ENCODE measurements at regions not wholly inside any gene's neighbourhood (a gene's known extent, or its start where the extent isn't known, plus 50 kb on each side); places are given as distances from the start of the nearest gene placed in this dataset.
A peak's percentile ranks its signal among the peaks of the same experiment; 100 is the strongest.

DNA sequence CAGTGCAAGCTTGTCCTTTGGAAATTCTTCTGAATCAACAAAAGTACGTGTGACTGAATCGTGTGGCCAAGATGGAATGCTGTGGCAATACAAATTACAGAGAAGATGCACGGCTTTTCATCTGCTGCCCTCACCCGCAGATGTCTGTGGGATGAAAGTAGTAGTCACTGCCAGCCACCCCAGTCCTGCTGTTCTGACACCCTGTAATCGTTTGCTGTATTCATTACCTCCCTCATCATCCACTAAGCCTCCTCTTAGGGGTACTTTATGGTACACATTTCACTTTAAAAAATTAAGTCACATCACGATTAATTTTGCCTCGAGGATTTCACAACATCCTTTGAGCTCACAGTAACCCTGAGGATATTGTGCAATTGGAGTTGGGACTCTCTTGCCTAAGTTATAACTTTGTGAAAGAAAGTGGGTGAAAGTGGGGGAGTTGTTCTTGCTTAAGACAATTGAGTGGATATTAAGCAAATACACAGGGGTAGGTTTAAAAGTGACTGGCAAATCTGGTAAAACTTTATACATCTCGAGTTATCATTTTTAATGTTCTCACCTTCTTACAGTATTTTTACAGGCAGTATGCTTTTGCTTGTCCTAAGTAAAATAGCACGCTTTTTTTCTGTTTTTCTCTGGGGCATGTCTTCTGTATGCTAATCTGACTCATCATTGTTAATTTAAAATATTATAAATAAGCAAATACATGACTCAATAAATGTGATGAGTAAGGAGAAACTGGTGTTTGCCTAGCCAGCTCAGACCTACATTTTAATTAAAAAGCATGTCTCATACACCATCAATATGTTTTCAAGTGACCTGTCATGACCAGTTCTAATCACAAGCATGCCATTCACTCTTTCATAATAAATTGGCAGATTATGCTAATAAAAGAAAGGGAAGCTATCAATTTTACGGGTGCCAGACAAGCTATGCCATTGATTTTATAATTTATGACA lies 680.9 kb downstream of the IRS1 start:
- TF ChIP-seq POLR2A (IDR thresholded peaks at IDR 0.05; ENCODE audit: low read depth) (no peak), POLR2AphosphoS5 (IDR thresholded peaks at IDR 0.05) (peak in 1 of 2 donors; percentile 61), EP300 (IDR thresholded peaks at IDR 0.05) (no peak)
- Histone ChIP-seq H3K36me3 (no peaks in the 10 kb centered on the region), H3K9me3 (no peaks in the 10 kb centered on the region), H3K4me1 (peaks cover 0 to 3% (median 0%) of the 10 kb centered on the region in 4 donors), H3K27me3 (no peaks in the 10 kb centered on the region), H3K27ac (replicated peaks in 1 of 4) (peak overlapping the region; percentile 31 to 61 (median 44)), H3K4me3 (peak overlapping the region in 3 of 4 donors; percentile 13 to 45 (median 16))
- DNase-seq (ENCODE audit: extremely low spot score), result no peak
- intact Hi-C loops (cut with DNase I), result no loop called here
- 46% methylated on average over 10 of the region's 10 CpGs for WGBS

DNA sequence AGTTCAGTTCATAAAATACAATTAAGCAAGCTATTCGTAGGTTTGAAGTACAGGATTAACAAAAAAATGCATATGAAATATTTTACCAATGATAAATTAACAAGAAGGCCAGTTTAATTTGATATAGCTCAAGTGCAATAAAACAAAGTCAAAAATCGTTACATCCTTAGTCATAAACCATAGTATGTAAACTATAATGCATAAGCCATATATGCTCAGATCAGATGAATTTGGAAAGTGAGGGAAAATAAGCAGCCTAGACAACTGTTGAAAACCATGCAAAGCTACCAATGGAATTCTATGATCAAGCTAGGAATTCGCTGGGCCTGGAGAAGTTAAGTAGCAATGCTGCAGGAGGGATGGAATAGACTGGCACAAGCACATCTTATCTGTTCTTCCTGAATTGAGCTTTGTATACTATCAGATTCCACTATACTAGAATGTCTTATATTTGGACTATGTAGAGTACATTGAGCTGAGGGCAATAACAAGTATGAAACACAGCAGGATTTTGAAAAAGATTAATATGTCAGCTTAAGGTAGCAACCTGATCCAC lies 682.0 kb downstream of the IRS1 start:
- intact Hi-C loops (cut with DNase I), result no loop called here
- Histone ChIP-seq H3K9me3 (no peaks in the 10 kb centered on the region), H3K36me3 (no peaks in the 10 kb centered on the region), H3K27ac (replicated peaks in 1 of 4) (no peak overlapping the region), H3K27me3 (no peaks in the 10 kb centered on the region), H3K4me3 (no peak overlapping the region), H3K4me1 (peaks cover 0 to 3% (median 0%) of the 10 kb centered on the region in 4 donors)
- no peak for DNase-seq (ENCODE audit: extremely low spot score)
- TF ChIP-seq POLR2A (IDR thresholded peaks at IDR 0.05; ENCODE audit: low read depth) (no peak), POLR2AphosphoS5 (IDR thresholded peaks at IDR 0.05) (no peak), EP300 (IDR thresholded peaks at IDR 0.05) (no peak)
- TF ChIP-seq, protein P1, sequence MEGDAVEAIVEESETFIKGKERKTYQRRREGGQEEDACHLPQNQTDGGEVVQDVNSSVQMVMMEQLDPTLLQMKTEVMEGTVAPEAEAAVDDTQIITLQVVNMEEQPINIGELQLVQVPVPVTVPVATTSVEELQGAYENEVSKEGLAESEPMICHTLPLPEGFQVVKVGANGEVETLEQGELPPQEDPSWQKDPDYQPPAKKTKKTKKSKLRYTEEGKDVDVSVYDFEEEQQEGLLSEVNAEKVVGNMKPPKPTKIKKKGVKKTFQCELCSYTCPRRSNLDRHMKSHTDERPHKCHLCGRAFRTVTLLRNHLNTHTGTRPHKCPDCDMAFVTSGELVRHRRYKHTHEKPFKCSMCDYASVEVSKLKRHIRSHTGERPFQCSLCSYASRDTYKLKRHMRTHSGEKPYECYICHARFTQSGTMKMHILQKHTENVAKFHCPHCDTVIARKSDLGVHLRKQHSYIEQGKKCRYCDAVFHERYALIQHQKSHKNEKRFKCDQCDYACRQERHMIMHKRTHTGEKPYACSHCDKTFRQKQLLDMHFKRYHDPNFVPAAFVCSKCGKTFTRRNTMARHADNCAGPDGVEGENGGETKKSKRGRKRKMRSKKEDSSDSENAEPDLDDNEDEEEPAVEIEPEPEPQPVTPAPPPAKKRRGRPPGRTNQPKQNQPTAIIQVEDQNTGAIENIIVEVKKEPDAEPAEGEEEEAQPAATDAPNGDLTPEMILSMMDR (IDR thresholded peaks at IDR 0.05), result no peak
- WGBS, result 68% methylated on average over 3 of the region's 3 CpGs

DNA sequence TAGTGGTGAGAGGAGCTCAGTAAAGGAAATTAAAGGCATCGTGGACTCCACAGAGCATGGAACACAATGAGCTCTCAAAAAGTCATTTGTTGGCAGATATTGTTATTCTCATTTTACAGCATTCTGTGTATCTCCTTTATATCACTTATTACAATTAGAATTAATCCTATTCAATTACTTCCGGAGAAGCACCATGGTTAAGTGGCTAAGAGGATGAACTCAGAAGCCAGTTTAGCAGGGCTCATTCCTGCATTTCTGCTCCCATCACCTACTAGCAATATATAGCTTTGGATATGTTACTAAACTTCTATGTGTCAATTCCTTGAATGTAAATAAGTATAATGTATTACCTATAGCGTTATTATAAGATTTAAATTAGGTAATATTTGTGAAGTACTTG lies 683.3 kb downstream of the IRS1 start:
- Histone ChIP-seq H3K4me1 (peaks cover 0 to 3% (median 0%) of the 10 kb centered on the region in 4 donors), H3K36me3 (no peaks in the 10 kb centered on the region), H3K4me3 (no peak overlapping the region), H3K27me3 (no peaks in the 10 kb centered on the region), H3K27ac (replicated peaks in 1 of 4) (no peak overlapping the region), H3K9me3 (no peaks in the 10 kb centered on the region)
- no peak for DNase-seq (ENCODE audit: extremely low spot score)
- intact Hi-C loops (cut with DNase I), result no loop called here
- TF ChIP-seq POLR2AphosphoS5 (IDR thresholded peaks at IDR 0.05) (no peak), EP300 (IDR thresholded peaks at IDR 0.05) (no peak)
- TF ChIP-seq, protein P1 (IDR thresholded peaks at IDR 0.05), result no peak
- 83% methylated on average over 3 of the region's 3 CpGs for WGBS

DNA sequence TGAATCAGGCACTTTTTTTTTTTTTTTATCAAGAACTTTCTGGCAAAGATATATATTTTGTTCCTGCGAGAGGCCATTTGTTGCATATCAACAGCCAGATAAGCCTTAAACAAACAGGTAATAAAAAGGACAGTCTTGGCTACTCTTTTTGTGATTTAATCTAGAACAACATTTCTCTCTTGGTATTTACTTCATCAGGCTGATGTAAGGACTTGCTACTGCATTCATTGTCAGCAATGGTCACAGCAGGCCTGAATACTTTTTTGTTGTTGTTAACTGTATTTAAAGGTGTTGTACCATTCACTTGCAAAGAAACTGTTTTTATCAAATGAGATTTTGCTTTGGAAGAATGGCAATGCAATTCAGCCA lies 683.8 kb downstream of the IRS1 start:
- Histone ChIP-seq H3K36me3 (no peaks in the 10 kb centered on the region), H3K4me3 (no peak overlapping the region), H3K27ac (replicated peaks in 1 of 4) (no peak overlapping the region), H3K9me3 (no peaks in the 10 kb centered on the region), H3K4me1 (peaks cover 0 to 3% (median 0%) of the 10 kb centered on the region in 4 donors), H3K27me3 (no peaks in the 10 kb centered on the region)
- TF ChIP-seq POLR2AphosphoS5 (IDR thresholded peaks at IDR 0.05), result no peak
- no peak for TF ChIP-seq EP300 (IDR thresholded peaks at IDR 0.05)
- no peak for TF ChIP-seq POLR2A (IDR thresholded peaks at IDR 0.05; ENCODE audit: low read depth)
- TF ChIP-seq, protein P1 (IDR thresholded peaks at IDR 0.05), result no peak
- no peak for DNase-seq (ENCODE audit: extremely low spot score)
- WGBS, result 89% methylated on average over 1 of the region's 1 CpG
- intact Hi-C loops (cut with DNase I), result no loop called here

DNA sequence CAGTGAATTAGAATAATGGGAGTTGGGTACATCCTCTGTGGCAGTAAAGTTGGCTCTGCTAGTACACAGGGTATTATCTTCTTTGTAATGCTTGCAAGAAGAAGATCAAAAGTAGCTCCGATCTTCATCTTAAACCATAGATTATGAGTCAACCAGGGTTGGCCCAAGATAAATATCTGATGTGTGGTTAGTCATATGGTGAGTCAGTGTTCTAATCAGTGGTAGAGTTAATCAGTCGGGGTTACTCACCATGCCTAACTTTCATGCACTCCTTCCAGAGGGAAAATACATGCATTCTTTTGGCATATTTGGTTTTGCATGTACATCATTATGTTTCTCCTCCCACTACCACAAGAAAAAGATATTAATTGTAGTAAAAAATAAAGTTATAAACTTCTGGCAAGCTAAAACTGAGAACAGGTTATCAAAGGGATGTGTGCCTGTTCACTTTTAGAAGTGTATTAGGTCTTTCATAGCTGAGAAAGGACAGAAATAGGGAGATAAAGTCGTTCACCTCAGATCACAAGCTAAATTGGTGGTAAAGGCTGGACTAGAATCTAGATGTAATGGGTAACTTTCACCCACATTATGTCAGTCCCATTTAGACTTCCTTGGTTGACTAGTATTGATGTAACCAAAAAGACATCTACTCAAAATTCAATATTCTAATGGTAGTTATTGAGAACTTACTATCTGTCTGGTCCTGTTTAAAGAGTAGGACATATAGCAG lies 684.4 kb downstream of the IRS1 start:
- TF ChIP-seq POLR2A (IDR thresholded peaks at IDR 0.05; ENCODE audit: low read depth), result no peak
- TF ChIP-seq POLR2AphosphoS5 (IDR thresholded peaks at IDR 0.05), result no peak
- TF ChIP-seq, protein P1 (IDR thresholded peaks at IDR 0.05), result no peak
- no peak for TF ChIP-seq EP300 (IDR thresholded peaks at IDR 0.05)
- H3K27ac ChIP-seq (replicated peaks in 1 of 4), result no peak overlapping the region
- H3K36me3 ChIP-seq, result no peaks in the 10 kb centered on the region
- no peak for DNase-seq (ENCODE audit: extremely low spot score)
- 50% methylated on average over 3 of the region's 3 CpGs for WGBS
- peaks cover 0 to 3% (median 0%) of the 10 kb centered on the region in 4 donors for H3K4me1 ChIP-seq
- no peaks in the 10 kb centered on the region for H3K9me3 ChIP-seq
- intact Hi-C loops (cut with DNase I), result no loop called here
- H3K27me3 ChIP-seq, result no peaks in the 10 kb centered on the region
- H3K4me3 ChIP-seq, result no peak overlapping the region

Measured in esophagus muscularis mucosa (tissue), 4 donors.